PFSK-1 (cell line): ENCODE measurements at regions not wholly inside any gene's neighbourhood (a gene's known extent, or its start where the extent isn't known, plus 50 kb on each side); places are given as distances from the start of the nearest gene placed in this dataset.

Source experiments
- POLR2AphosphoS5 ChIP-seq: IDR thresholded peaks from 2 replicates; pipeline ENCODE4 v1.6.1; 2012; ENCODE audit warnings: low read depth, mild to moderate bottlenecking, control low read depth, low read length, moderate library complexity
- TF ChIP-seq, protein P1 (sequence below), 2 experiments: IDR thresholded peaks; 2 replicates each; pipeline versions ENCODE4 v1.6.1 to v1.8.0; 2011 to 2012; ENCODE audit warnings: low read depth in 2 of 2, low read length in 2 of 2, control low read depth in 1 of 2, inconsistent platforms in 1 of 2, mild to moderate bottlenecking in 1 of 2, moderate library complexity in 1 of 2; ENCODE audit not compliant: insufficient read depth in 1 of 2

DNA sequence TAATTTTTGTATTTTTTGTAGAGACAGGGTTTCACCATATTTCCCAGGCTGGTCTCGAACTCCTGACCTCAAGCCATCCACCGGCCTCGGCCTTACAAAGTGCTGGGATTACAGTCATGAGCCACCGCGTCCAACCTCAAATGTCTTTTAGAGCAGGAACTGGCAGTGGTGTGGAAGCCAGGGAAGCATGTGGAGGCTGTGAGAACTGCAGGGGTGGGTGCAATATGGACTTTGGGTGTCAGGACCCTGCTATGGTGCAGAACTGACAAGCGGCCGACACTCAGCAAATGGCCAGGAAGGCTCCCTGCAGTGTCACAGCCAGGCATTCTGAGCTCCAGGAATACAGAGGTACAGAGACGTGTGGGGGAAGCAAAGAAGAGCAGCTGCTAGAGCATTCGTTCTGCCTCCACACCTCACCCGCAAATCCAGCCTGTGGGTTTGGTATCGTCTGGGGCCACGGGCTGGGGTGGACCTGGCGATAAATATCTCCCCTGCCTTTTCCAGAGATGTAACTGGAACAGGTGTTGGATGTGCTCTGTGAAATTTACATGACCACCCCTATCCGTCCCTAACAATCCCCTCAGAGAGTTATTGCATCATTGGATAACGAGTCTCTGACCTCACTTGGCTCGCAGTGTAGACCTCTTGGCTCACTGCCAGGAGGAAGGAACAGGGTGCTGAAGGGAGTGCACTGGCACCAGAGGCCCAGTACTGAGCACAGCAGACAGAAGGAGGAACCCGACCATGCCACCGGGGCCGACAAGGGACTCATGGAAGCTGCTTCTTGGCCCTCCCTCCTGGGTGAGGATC lies 624.7 kb upstream of the B3GAT1 start:
- no peak for TF ChIP-seq POLR2AphosphoS5
- TF ChIP-seq, protein P1, sequence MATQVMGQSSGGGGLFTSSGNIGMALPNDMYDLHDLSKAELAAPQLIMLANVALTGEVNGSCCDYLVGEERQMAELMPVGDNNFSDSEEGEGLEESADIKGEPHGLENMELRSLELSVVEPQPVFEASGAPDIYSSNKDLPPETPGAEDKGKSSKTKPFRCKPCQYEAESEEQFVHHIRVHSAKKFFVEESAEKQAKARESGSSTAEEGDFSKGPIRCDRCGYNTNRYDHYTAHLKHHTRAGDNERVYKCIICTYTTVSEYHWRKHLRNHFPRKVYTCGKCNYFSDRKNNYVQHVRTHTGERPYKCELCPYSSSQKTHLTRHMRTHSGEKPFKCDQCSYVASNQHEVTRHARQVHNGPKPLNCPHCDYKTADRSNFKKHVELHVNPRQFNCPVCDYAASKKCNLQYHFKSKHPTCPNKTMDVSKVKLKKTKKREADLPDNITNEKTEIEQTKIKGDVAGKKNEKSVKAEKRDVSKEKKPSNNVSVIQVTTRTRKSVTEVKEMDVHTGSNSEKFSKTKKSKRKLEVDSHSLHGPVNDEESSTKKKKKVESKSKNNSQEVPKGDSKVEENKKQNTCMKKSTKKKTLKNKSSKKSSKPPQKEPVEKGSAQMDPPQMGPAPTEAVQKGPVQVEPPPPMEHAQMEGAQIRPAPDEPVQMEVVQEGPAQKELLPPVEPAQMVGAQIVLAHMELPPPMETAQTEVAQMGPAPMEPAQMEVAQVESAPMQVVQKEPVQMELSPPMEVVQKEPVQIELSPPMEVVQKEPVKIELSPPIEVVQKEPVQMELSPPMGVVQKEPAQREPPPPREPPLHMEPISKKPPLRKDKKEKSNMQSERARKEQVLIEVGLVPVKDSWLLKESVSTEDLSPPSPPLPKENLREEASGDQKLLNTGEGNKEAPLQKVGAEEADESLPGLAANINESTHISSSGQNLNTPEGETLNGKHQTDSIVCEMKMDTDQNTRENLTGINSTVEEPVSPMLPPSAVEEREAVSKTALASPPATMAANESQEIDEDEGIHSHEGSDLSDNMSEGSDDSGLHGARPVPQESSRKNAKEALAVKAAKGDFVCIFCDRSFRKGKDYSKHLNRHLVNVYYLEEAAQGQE (IDR thresholded peaks at IDR 0.05; ENCODE audit: insufficient read depth in 1 of 2, low read depth in 2 of 2, low read length in 2 of 2): no peak
